Left kidney (tissue), 1 donor: ENCODE measurements at regions not wholly inside any gene's neighbourhood (a gene's known extent, or its start where the extent isn't known, plus 50 kb on each side); places are given as distances from the start of the nearest gene placed in this dataset.

Source experiments
- DNase-seq: peaks from one replicate; pipeline ENCODE4 v3.0.0-alpha.2; 2013

GRCh38 chr13:72444999-72445398, 282.4 kb downstream of the MZT1 start:
- no peak for DNase-seq

DNA sequence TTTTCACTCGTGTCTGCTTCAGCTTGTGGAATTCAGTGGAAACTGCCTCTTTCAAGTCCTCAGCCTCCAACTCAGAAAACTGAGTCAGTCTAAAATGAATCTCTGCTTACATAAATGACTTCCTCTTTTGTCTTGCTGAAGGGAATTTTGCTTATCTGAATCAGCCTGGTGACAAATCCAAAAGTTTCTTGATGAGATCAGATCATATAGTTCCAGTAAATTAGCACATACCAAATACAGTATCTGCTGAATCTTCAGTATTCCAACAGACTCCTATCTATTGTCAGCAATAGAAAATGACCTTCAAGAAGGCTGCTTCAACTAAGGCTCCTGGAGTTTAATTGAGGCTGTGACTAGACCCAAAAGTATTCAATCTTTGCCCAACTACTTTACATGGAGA, 290.0 kb downstream of the MZT1 start:
- DNase-seq, result no peak

DNA sequence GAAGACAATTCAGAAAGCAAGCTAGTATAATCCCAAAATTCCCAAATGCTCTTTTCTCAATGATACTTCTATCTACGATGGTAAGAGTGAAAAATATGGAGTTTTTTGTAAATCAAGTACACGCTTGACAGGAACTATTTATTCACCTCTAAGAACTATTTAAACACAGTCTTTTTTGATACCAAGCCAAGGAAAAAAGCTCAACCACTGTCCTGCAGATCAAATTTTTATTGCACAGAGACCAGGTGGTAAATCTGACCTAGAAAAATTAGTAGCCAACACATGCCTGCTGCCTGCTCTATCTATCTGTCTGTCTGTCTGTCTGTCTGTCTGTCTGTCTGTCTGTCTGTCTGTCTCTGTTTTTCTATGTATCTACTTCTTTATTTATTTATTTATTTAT, 292.2 kb downstream of the MZT1 start:
- DNase-seq, result no peak

- DNase-seq, result peak; percentile 35
Observed at GRCh38 chr13:72431981-72432682, 295.3 kb downstream of the MZT1 start.

GRCh38 chr13:72430923-72431322, 296.5 kb downstream of the MZT1 start:
- no peak for DNase-seq

GRCh38 chr13:72427757-72428528, 299.5 kb downstream of the MZT1 start:
- no peak for DNase-seq

GRCh38 chr13:72424059-72424458, 303.4 kb downstream of the MZT1 start:
- DNase-seq, result no peak

DNA sequence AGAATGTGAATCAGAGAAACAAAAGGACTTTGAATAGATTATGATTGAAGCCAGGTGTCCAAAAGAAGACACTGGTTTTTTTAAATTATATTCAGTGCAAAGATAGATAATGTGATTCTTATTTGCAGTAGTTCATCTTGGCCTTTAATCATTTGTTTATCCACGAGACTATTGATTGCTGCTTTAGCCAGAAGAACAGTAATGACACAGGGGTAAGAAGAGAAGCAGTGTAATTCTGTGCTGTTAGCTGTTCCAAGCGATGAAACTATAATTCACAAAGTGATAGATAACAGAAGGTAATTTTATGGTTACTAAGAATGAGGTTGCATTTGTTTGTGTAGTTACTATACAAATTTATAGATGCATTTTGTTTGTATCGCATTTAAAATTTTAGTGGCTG, 311.6 kb downstream of the MZT1 start:
- DNase-seq, result no peak

- DNase-seq, result no peak
Observed at GRCh38 chr13:72412481-72412880, 314.9 kb downstream of the MZT1 start.

DNA sequence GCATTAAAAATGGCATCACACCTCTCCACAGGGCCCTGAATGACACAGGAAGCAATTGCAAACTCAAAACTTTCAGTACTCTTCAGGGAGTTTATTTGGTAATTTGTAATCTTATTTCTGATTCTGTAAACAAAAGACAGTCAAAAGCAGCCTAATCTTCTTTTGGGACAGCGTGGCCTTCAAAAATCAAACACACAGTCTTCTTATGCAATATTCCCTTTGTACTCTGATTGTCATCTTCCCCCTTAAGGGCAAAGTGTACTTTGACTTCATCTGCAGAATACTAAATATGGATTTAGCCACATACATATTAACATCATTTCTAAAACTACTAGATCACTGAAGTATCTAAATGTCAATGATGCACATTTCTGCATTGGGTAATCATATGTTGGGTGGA, 322.0 kb downstream of the MZT1 start:
- DNase-seq, result no peak

DNA sequence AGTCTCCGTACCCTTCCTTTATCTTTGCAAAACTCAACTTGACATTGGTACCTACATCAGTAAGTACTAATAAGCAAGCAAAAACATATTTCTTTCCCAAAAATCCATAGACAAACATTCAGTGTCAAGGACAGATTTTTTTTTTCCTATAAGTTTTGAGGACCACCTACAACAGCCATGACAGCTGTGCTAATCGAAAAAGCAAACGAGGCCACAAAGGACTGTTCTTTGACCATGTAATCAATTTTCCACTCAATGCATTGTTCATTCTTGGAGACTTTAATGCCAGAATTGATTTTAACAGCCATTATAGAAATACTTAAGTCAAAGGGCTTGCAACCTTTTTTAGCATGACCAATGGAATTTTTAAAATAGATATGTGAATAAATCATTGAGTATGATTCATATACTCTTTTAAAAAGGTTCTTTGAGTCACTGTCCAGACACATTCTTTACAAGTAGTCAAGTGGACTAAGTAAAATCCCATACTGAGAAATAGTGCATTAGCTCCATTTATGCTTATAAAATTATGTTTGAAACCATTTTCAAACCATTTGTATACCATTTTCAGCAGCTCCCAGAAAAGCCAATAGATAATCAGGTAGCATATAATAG, 323.9 kb downstream of the MZT1 start:
- DNase-seq, result no peak

GRCh38 chr13:72400856-72401255, 326.6 kb downstream of the MZT1 start:
- DNase-seq, result no peak

DNA sequence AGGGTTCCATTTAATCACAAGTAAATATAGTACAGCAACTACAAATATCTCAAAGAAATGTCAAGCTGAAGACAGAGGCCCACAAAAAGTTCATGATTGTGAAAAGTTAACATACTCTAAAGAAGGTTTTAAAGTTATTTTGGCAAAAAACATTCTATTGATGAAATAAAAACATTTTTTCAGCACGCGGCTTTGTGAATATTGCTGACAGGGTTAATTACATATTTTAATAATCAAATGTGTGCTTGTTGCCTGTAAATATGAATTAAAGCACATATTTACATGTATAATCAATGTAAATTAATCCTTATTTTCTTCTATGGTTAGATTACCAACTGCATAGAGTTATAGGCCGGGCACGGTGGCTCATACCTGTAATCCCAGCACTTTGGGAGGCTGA, 328.1 kb downstream of the MZT1 start:
- DNase-seq, result no peak

DNA sequence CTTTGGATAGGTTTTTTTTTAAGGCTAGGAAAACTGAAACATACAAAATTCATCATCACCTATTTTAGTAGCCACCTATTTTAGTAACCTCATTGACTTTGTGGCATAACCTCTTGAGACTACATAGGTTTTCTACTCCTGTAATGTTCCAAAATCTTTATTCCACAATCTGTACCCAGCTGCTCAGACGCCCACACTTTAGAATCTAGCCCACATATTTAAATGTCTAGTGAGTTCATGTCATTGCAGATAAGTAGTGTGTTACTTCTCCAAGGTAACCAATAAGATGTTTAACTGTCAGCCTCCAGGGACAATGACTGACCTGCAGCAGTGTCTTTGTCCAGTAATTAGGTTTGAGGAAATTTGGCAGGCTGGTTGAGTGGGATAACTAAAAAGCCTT, 330.2 kb downstream of the MZT1 start:
- no peak for DNase-seq

DNA sequence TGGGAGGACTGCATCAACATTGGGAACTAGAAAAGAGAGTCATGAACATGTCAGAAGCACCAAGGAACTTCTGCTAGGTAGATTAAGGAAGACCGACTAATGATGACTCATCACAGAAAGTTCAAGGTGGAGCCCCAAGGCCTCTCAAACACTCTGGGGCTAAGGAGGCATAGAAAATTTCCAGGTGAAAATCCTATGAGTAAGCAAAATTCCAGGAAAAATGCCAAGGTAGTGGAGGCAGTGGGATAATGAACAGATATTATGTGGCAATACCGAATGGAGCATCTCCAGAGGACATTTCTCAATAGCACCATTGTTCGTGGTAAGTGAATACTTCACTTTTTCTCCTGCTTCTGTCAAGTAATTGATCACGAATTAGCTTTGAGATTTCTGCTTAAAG, 336.5 kb downstream of the MZT1 start:
- no peak for DNase-seq

GRCh38 chr13:72386138-72386684, 341.2 kb downstream of the MZT1 start:
- no peak for DNase-seq

DNA sequence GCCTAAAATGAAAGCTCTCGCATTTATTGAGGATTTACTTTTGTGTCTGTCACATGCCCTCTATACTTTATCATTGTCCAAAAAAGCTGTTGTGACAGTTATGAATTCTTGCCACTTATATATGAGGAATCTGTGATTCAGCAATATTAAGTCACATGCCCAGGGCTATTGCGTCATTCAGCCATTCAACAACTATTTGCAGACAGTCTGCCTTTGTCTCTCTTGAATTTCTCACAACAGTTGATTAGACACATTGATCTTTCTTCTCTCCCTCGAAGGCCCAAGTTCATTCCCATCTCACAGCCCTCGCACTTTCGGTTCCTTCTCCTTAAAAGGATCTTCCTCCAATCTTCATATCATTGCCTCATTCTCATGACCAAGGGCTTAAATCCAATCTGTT, 342.6 kb downstream of the MZT1 start:
- DNase-seq, result no peak

DNA sequence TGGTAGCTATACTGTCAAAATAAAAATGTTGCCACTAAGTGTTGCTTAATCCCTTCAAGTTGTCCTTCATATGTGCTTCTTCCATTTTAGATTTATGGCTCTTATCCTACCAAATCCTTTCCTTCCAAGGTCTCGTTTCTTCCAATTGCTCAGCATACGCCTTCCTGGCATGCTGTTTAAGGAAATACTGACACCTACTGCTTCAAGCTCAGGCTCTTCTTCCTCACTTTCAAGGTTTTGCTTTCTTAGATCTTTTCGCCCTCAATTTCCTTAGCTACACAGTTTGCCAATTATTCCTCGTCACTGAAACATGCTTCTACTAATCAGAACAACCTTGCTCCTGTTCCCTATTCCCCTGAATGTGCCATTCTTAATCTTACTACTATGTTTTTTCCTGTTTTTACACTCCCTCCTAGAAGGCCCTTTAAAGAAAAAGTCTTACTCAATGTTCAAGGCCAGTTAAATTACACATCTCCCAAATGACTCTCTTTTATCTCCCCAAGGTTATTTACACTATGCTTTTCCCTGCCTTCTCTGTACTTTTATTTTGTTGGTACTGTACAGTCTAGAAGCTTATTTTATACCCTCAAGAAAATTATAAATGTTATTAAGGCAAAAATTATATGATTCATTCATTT, 343.1 kb downstream of the MZT1 start:
- no peak for DNase-seq

DNA sequence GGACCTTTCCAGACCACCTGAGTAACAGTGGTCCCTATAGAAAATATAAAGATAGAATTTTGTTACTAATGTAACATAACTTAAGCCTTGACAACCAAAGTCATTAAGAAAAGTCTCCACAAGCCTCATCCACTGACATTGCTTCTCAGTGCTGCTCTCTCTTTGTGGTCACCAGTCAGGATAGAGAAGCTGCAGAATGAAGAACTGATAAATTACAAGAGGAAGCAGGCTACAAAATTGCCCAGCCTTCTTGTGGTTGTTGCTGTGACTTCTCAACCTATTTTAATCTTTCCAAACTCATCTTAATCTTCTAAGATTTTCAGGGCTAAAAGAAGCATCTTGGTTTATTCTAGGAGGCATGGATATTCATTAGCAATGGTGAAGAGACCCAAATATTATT, 343.8 kb downstream of the MZT1 start:
- no peak for DNase-seq

- DNase-seq, result no peak
Observed at GRCh38 chr13:72379581-72379980, 347.8 kb downstream of the MZT1 start.

DNA sequence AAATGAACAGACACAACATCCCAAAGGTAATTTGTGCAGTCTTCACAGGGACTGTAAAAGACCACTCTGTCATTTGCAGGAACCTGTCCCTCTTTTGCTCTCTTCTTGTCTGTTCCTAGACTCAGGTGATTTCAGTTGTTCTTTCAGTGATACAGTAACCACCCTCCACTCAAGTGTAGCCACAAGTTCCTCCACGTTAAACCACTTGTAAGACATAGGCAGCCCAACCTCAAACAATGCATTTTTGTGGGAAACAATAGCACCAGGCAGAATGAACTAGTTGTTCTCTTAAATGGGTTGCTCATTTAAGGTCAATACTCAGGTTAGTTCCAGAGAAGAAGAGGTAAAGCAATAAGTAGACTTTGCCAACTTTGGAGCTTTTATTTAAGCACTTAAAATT, 359.4 kb downstream of the MZT1 start:
- DNase-seq, result no peak

DNA sequence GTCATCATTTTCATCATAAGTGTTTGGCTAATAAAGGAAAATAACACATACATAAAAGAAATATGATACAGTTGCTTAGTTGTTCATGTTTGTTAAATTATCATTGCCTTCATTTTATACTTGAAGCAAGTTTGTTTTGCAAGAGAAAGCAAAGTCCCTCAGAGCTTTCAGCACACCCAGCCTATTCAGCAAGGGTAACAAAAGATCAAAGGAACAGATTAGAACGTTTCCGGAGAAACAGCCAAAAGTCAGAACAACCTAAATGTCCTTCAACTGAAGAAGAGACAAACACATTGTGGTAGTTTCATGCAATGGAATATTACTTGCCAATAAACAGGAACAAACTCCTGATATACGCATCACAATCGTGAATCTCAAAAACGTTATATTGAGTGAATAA, 380.7 kb downstream of the MZT1 start:
- DNase-seq, result no peak

- no peak for DNase-seq
Observed at GRCh38 chr13:72342364-72342763, 385.1 kb downstream of the MZT1 start.
